ENCODE measurements at regions not wholly inside any gene's neighbourhood (a gene's known extent, or its start where the extent isn't known, plus 50 kb on each side); places are given as distances from the start of the nearest gene placed in this dataset.
"Not testable (repeated sequence)": the region's sequence is repeated elsewhere in the genome, so short reads cannot be mapped to it uniquely, and the experiment has no call there.

DNA sequence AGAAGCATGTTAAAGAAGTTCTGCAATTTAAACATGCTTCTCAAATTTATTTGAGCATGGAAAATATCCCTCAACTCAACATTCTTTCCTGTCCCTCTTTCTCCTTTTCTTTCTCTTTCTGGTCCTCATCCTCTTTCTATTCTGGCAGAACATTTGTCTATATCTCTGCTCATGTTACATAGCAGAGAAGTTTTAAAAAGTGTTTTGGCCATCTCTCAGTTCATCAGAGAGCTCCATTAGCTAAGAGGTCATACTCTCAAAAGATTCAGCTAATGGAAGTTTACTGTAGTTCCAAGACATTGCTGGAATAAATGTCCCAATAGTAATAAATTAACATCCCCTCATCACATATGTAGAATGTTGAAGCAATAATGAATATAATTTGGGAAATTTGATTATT is 53.5 kb downstream of the XCL2 start:
- TF ChIP-seq, protein P1, sequence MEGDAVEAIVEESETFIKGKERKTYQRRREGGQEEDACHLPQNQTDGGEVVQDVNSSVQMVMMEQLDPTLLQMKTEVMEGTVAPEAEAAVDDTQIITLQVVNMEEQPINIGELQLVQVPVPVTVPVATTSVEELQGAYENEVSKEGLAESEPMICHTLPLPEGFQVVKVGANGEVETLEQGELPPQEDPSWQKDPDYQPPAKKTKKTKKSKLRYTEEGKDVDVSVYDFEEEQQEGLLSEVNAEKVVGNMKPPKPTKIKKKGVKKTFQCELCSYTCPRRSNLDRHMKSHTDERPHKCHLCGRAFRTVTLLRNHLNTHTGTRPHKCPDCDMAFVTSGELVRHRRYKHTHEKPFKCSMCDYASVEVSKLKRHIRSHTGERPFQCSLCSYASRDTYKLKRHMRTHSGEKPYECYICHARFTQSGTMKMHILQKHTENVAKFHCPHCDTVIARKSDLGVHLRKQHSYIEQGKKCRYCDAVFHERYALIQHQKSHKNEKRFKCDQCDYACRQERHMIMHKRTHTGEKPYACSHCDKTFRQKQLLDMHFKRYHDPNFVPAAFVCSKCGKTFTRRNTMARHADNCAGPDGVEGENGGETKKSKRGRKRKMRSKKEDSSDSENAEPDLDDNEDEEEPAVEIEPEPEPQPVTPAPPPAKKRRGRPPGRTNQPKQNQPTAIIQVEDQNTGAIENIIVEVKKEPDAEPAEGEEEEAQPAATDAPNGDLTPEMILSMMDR (IDR thresholded peaks at IDR 0.05; ENCODE audit: low read depth, low read length, missing control alignments) = no peak
- no peak for DNase-seq
- no peak overlapping the region for H3K4me3 ChIP-seq (ENCODE audit: low read depth, low read length)
- H3K27ac ChIP-seq = no peak overlapping the region
- no peaks in the 10 kb centered on the region for H3K27me3 ChIP-seq (replicated peaks)
- in situ Hi-C loops (cut with HindIII; ENCODE audit: low pct_ligation_motif_present, low sequenced_read_pairs) = no loop called here
- no peaks in the 10 kb centered on the region for H3K36me3 ChIP-seq (replicated peaks)

DNA sequence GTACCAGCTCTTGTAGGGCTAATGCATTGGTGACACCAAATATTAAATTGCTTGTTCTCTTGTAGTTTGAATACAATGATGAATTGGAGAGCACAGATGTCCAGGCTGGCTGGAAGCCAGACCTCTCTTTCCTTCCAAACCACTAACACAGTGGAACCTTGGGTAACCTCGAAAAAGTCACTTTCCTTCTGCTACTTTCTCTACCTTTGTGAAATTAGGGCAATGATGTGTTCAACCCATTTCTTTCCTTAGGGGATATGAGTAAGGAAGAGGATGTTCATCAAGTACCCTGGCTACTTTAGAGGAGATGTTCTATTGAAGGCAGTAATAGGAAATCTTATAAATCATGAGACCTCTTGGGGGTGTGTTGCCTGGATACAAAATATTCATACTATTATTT is 55.7 kb downstream of the XCL2 start:
- DNase-seq = no peak
- H3K36me3 ChIP-seq (replicated peaks) = no peaks in the 10 kb centered on the region
- in situ Hi-C loops (cut with HindIII; ENCODE audit: low pct_ligation_motif_present, low sequenced_read_pairs) = no loop called here

DNA sequence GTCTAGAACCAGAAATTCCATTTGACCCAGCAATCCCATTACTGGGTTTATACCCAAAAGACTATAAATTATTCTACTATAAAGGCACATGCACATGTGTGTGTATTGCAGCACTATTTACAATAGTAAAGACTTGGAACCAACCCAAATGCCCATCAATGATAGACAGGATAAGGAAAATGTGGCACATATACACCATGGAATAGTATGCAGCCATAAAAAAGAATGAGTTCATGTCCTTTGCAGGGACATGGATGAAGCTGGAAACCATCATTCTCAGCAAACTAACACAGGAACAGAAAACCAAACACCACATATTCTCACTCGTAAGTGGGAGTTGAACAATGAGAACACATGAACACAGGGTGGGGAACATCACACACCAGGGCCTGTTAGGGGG is 57.0 kb downstream of the XCL2 start:
- H3K36me3 ChIP-seq (replicated peaks); in situ Hi-C loops (cut with HindIII; ENCODE audit: low pct_ligation_motif_present, low sequenced_read_pairs); H3K27ac ChIP-seq; H3K27me3 ChIP-seq (replicated peaks); H3K4me3 ChIP-seq (ENCODE audit: low read depth, low read length); DNase-seq: not testable (repeated sequence)

More for the DNA sequence above, 55.7 kb downstream of the XCL2 start:
- H3K4me3 ChIP-seq (ENCODE audit: low read depth, low read length) = no peak overlapping the region
- TF ChIP-seq, protein P1 (IDR thresholded peaks at IDR 0.05; ENCODE audit: low read depth, low read length, missing control alignments) = no peak
- H3K27me3 ChIP-seq (replicated peaks) = no peaks in the 10 kb centered on the region
- H3K27ac ChIP-seq = no peak overlapping the region

DNA sequence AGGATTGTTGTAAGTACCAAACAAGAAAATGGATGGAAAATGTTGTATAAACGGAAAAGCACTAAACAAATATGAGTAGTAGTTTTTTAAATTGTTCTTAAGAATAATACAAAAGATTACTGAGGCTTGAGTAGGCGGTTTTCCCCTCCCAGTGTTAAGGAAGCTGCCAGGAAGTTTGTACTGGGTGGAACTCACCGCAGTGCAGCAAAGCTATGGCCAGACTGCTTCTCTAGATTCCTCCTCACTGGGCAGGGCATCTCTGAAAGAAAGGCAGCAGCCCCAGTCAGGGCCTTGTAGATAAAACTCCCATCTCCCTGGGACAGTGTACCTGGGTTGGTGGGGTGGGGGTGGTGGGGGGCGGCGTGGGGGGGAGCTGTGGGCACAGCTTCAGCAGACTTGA is 58.7 kb downstream of the XCL2 start:
- Histone ChIP-seq H3K27ac (no peak overlapping the region), H3K27me3 (replicated peaks) (no peaks in the 10 kb centered on the region), H3K36me3 (replicated peaks) (no peaks in the 10 kb centered on the region), H3K4me3 (ENCODE audit: low read depth, low read length) (no peak overlapping the region)
- DNase-seq = peak; percentile 6
- TF ChIP-seq, protein P1 (IDR thresholded peaks at IDR 0.05; ENCODE audit: low read depth, low read length, missing control alignments) = no peak
- in situ Hi-C loops (cut with HindIII; ENCODE audit: low pct_ligation_motif_present, low sequenced_read_pairs) = no loop called here

DNA sequence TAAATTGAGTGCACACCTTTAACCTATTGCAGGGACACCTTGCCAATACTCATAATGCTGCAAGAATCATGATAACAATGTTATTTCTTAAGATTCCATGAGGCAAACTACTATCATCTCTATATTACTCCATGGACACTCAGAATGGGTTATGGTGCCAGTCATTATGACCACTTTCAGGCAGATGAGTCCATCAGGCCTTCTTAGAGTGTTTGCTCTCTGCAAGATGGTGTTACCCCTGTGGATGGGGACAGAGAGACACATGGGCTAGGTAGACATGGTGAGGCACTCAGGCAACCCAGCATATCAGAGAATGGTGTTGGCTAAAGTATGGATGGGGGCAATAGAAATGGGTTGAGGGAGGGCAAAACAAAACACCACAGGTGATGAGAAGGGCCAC is 59.7 kb downstream of the XCL2 start:
- TF ChIP-seq, protein P1 (IDR thresholded peaks at IDR 0.05; ENCODE audit: low read depth, low read length, missing control alignments) = no peak
- Histone ChIP-seq H3K36me3 (replicated peaks) (no peaks in the 10 kb centered on the region), H3K27ac (no peak overlapping the region), H3K4me3 (ENCODE audit: low read depth, low read length) (no peak overlapping the region), H3K27me3 (replicated peaks) (no peaks in the 10 kb centered on the region)
- no peak for DNase-seq
- in situ Hi-C loops (cut with HindIII; ENCODE audit: low pct_ligation_motif_present, low sequenced_read_pairs) = no loop called here

DNA sequence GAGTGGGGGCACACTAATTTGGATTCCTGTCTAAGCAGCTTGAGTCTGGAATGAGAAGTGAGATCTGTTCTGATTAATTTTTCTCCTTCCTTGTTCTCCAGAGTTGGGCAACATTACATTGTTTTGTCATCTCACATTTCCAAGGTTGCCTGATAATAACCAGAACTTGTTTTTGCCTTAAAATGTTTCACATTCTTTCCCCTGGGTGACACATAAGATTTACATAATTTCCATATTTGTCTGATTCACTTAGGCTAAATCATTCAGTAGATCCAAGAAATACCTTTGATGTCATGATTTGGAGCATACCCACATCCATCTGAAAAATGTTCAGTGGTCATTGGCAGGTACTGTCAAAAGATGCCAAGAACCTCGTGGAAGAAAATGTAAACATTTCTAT is 60.3 kb downstream of the XCL2 start:
- peak; percentile 2 for DNase-seq
- Histone ChIP-seq H3K27ac (no peak overlapping the region), H3K36me3 (replicated peaks) (no peaks in the 10 kb centered on the region), H3K27me3 (replicated peaks) (no peaks in the 10 kb centered on the region), H3K4me3 (ENCODE audit: low read depth, low read length) (no peak overlapping the region)
- TF ChIP-seq, protein P1 (IDR thresholded peaks at IDR 0.05; ENCODE audit: low read depth, low read length, missing control alignments) = no peak
- in situ Hi-C loops (cut with HindIII; ENCODE audit: low pct_ligation_motif_present, low sequenced_read_pairs) = no loop called here
